ENCODE measurements at regions not wholly inside any gene's neighbourhood (a gene's known extent, or its start where the extent isn't known, plus 50 kb on each side); places are given as distances from the start of the nearest gene placed in this dataset.

DNA sequence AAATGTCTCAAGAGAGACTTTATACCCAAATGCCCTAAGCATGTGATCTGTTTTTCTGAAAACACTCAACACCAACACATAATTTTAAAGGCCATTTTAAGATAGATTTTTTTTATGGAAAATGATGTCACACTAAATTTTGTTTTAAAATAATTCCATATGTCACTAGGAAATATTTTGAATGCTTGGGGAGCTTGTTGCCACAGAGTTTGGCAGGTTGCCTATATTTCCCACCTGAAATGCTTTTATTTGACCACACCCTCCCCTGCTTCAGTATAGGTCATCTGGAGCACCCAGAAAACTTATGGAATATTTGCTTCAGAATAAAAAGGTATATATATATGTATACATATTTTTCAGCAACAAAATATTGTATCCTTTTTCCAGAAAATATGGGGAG, 180.0 kb upstream of the ANK3 start:
- ATAC-seq (no peak), DNase-seq (no peak)
- Histone ChIP-seq H3K36me3 (no peaks in the 10 kb centered on the region), H3K27ac (no peak overlapping the region), H3K4me3 (no peak overlapping the region), H3K27me3 (no peaks in the 10 kb centered on the region), H3K9me3 (peaks cover 0 to 14% (median 0%) of the 10 kb centered on the region in 12 donors), H3K4me1 (peaks cover 0 to 22% (median 0%) of the 10 kb centered on the region in 12 donors)
- intact Hi-C loops (cut with DNase I) = loop anchor here in 1 of 10 donors (10.0 kb wide), 1 partner anchor 45 kb away; no protein-coding TSS in a partner anchor
- no peak for TF ChIP-seq CTCF (IDR thresholded peaks at IDR 0.05)
- no peak for TF ChIP-seq POLR2A (IDR thresholded peaks at IDR 0.05)

DNA sequence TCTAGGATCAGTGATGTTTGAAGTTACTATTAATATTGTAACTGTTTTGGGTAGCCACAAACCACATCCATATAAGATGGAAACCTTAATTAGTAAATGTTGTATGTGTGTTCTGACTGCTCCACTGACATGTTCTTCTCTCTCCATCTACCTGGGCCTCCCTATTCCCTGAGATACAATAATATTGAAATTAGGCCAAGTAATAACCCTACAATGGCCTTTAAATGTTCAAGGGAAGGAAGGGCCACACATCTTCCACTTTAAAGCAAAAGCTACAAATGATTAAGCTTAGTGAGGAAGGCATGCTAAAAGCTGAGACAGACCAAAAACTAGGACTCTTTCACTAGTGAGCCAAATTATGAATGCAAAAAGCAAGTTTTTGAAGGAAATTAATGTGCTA, 176.4 kb upstream of the ANK3 start:
- H3K27ac ChIP-seq = no peak overlapping the region
- DNase-seq (no peak), ATAC-seq (no peak)
- no peak overlapping the region for H3K4me3 ChIP-seq
- peaks cover 0 to 3% (median 0%) of the 10 kb centered on the region in 12 donors for H3K4me1 ChIP-seq
- H3K9me3 ChIP-seq = peaks cover 0 to 14% (median 0%) of the 10 kb centered on the region in 12 donors
- H3K36me3 ChIP-seq = no peaks in the 10 kb centered on the region
- TF ChIP-seq CTCF (IDR thresholded peaks at IDR 0.05) (no peak), POLR2A (IDR thresholded peaks at IDR 0.05) (no peak)
- intact Hi-C loops (cut with DNase I) = loop anchor here in 1 of 10 donors (10.0 kb wide), 1 partner anchor 49 kb away; no protein-coding TSS in a partner anchor
- no peaks in the 10 kb centered on the region for H3K27me3 ChIP-seq

DNA sequence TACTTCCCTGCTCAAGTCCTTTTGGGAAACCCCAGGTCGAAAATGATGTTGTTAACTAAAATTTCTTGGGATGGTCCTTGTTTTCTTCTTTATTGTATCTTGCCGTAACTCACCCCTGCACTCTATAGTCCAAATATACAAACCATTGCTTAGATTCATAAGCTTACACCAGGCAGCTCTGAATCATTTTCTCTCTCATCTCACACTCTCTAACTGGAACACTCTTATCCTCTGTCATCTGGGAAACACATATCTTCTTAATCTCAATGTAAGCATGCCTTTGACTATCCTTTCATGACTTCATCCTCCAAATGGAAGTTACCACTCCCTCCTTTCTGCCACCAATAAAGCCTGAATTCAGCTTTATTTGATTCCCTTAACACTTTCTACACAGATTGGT, 175.8 kb upstream of the ANK3 start:
- Histone ChIP-seq H3K9me3 (peaks cover 0 to 14% (median 0%) of the 10 kb centered on the region in 12 donors), H3K27ac (no peak overlapping the region), H3K4me3 (no peak overlapping the region), H3K4me1 (no peaks in the 10 kb centered on the region), H3K36me3 (no peaks in the 10 kb centered on the region), H3K27me3 (no peaks in the 10 kb centered on the region)
- ATAC-seq (no peak), DNase-seq (no peak)
- intact Hi-C loops (cut with DNase I) = loop anchor here in 1 of 10 donors (10.0 kb wide), 1 partner anchor 49 kb away; no protein-coding TSS in a partner anchor
- TF ChIP-seq CTCF (IDR thresholded peaks at IDR 0.05) (no peak), POLR2A (IDR thresholded peaks at IDR 0.05) (no peak)
- WGBS, 4 donors = 73 to 81% (median 80%) methylated on average over 2 of the region's 2 CpGs

- Histone ChIP-seq H3K36me3 (no peaks in the 10 kb centered on the region), H3K4me3 (no peak overlapping the region), H3K9me3 (peaks cover 0 to 14% (median 0%) of the 10 kb centered on the region in 12 donors), H3K27me3 (no peaks in the 10 kb centered on the region), H3K4me1 (peaks cover 0 to 2% (median 0%) of the 10 kb centered on the region in 12 donors), H3K27ac (no peak overlapping the region)
- intact Hi-C loops (cut with DNase I) = loop anchor here in 1 of 10 donors (10.0 kb wide), 1 partner anchor 50 kb away; no protein-coding TSS in a partner anchor
- 62 to 85% (median 82%) methylated on average over 3 of the region's 3 CpGs for WGBS, 4 donors
- no peak for ATAC-seq
- no peak for TF ChIP-seq POLR2A (IDR thresholded peaks at IDR 0.05)
- no peak for TF ChIP-seq CTCF (IDR thresholded peaks at IDR 0.05)
- DNase-seq = no peak
Observed at GRCh38 chr10:60564475-60564874, 174.8 kb upstream of the ANK3 start.

Data from heart left ventricle (tissue), 16 donors.